HL-60 (cell line): ENCODE measurements at regions not wholly inside any gene's neighbourhood (a gene's known extent, or its start where the extent isn't known, plus 50 kb on each side); places are given as distances from the start of the nearest gene placed in this dataset.

Source experiments
- DNase-seq, 2 experiments: peaks; one replicate each; pipeline ENCODE4 v3.0.0-alpha.2; 2010 to 2020; ENCODE audit warnings: low read depth in 1 of 2, low spot score in 1 of 2
- H3K27ac ChIP-seq: fragments of 250-450 bp; sonication (Bioruptor Pico); replicated peaks from 2 replicates; pipeline ENCODE4 v1.5.1; 2020; ENCODE audit warnings: mild to moderate bottlenecking, moderate library complexity
- H3K27me3 ChIP-seq: fragments of 250-450 bp; sonication (Bioruptor Pico); 2 replicates; pipeline ENCODE4 v1.5.1; 2021; ENCODE audit warnings: mild to moderate bottlenecking, moderate library complexity; ENCODE audit not compliant: insufficient read depth, poor library complexity, severe bottlenecking
- H3K4me3 ChIP-seq: replicated peaks from 2 replicates; pipeline ENCODE4 v1.5.1; 2011; ENCODE audit warnings: mild to moderate bottlenecking, control low read depth, low read length; ENCODE audit not compliant: insufficient read depth
- CTCF ChIP-seq: IDR thresholded peaks from one replicate; pipeline ENCODE4 v1.5.1; 2011; ENCODE audit warnings: low read length, control low read depth, inconsistent platforms; ENCODE audit not compliant: insufficient read depth
- GABPA ChIP-seq: IDR thresholded peaks from 2 replicates; pipeline ENCODE4 v1.6.1; 2012; ENCODE audit warnings: low read depth
- POLR2AphosphoS5 ChIP-seq: IDR thresholded peaks from 2 replicates; pipeline ENCODE4 v1.6.1; 2012; ENCODE audit warnings: low read depth
- REST ChIP-seq: IDR thresholded peaks from 2 replicates; pipeline ENCODE4 v1.6.1; 2012; ENCODE audit warnings: low read depth; ENCODE audit not compliant: insufficient replicate concordance
- SPI1 ChIP-seq: IDR thresholded peaks from 2 replicates; pipeline ENCODE4 v1.6.1; 2012; ENCODE audit warnings: low read depth, mild to moderate bottlenecking, borderline replicate concordance

- DNase-seq: no peak
- no peaks in the 10 kb centered on the region for H3K27me3 ChIP-seq
- no peak overlapping the region for H3K4me3 ChIP-seq
- no peak for TF ChIP-seq POLR2AphosphoS5
- TF ChIP-seq SPI1: no peak
- no peak overlapping the region for H3K27ac ChIP-seq
Measured at GRCh38 chr12:93989949-93990348, 158.4 kb upstream of the PLXNC1 start.

GRCh38 chr12:93990832-93991803, 157.3 kb upstream of the PLXNC1 start:
- TF ChIP-seq REST: no peak
- TF ChIP-seq GABPA: no peak
- no peak for TF ChIP-seq SPI1
- no peak for TF ChIP-seq POLR2AphosphoS5
- no peak for TF ChIP-seq CTCF
- no peak for DNase-seq
- H3K4me3 ChIP-seq: no peak overlapping the region
- no peak overlapping the region for H3K27ac ChIP-seq
- no peaks in the 10 kb centered on the region for H3K27me3 ChIP-seq

GRCh38 chr12:93991829-93992461, 156.4 kb upstream of the PLXNC1 start:
- no peak for TF ChIP-seq GABPA
- no peak for TF ChIP-seq REST
- TF ChIP-seq SPI1: no peak
- TF ChIP-seq CTCF: no peak
- TF ChIP-seq POLR2AphosphoS5: no peak
- no peak for DNase-seq

GRCh38 chr12:93994721-93995120, 153.7 kb upstream of the PLXNC1 start:
- TF ChIP-seq POLR2AphosphoS5 (no peak), REST (no peak), CTCF (no peak), GABPA (no peak), SPI1 (no peak)
- no peak overlapping the region for H3K4me3 ChIP-seq
- DNase-seq: no peak
- no peaks in the 10 kb centered on the region for H3K27me3 ChIP-seq
- H3K27ac ChIP-seq: no peak overlapping the region

More at GRCh38 chr12:93991829-93992461, 156.4 kb upstream of the PLXNC1 start:
- no peak overlapping the region for H3K27ac ChIP-seq
- no peaks in the 10 kb centered on the region for H3K27me3 ChIP-seq
- H3K4me3 ChIP-seq: no peak overlapping the region
